Panc1 (cell line): ENCODE measurements at regions not wholly inside any gene's neighbourhood (a gene's known extent, or its start where the extent isn't known, plus 50 kb on each side); places are given as distances from the start of the nearest gene placed in this dataset.

Experiments used
- ATAC-seq: fragments of 200-7000 bp; cut with Tn5 transposase; 2 replicates; pipeline ENCODE4 v1.9.1; 2020; ENCODE audit warnings: mild to moderate bottlenecking, moderate library complexity
- BruUV-seq: library from RNA; stranded (reverse); fragments of 400-500 nt; replicated peaks from 2 replicates; lab custom pipeline; 2021; lab: Mats Ljungman, UMichigan
- CTCF ChIA-PET: fragments of 300-600 bp; sonication (Branson Sonifier 250); formaldehyde crosslinking; loops from one replicate; lab custom pipeline; 2022; ENCODE audit warnings: antibody characterized with exemption; lab: Charles Lee
- POLR2A ChIA-PET: fragments of 300-600 bp; sonication (Branson Sonifier 250); formaldehyde crosslinking; loops from one replicate; lab custom pipeline; 2022; ENCODE audit warnings: antibody characterized with exemption; lab: Charles Lee
- DNase-seq: peaks from one replicate; pipeline ENCODE4 v3.0.0-alpha.2; 2010; ENCODE audit warnings: low read depth, low spot score
- H3K27ac ChIP-seq: 2 replicates; pipeline ENCODE4 v1.5.1; 2011; ENCODE audit warnings: mild to moderate bottlenecking, low read length, inconsistent platforms
- H3K27me3 ChIP-seq: fragments of 200-500 bp; sonication (Bioruptor generic); 2 replicates; pipeline ENCODE4 v1.6.0; 2014; ENCODE audit warnings: low read length, inconsistent platforms; ENCODE audit not compliant: control insufficient read depth, insufficient read depth
- H3K36me3 ChIP-seq: fragments of 200-500 bp; sonication (Bioruptor generic); 2 replicates; pipeline ENCODE4 v1.5.1; 2014; ENCODE audit warnings: inconsistent platforms, mild to moderate bottlenecking, low read length, moderate library complexity; ENCODE audit not compliant: control insufficient read depth, insufficient read depth
- H3K4me1 ChIP-seq: 2 replicates; pipeline ENCODE4 v1.5.1; 2011; ENCODE audit warnings: inconsistent platforms, mild to moderate bottlenecking, low read length, moderate library complexity; ENCODE audit not compliant: control insufficient read depth, insufficient read depth
- H3K4me3 ChIP-seq, 2 experiments: 2 replicates each; pipeline ENCODE4 v1.5.1; 2011 to 2012; ENCODE audit warnings: low read depth in 2 of 2, low read length in 2 of 2, mild to moderate bottlenecking in 2 of 2, inconsistent platforms in 1 of 2, moderate library complexity in 1 of 2
- H3K9me3 ChIP-seq: fragments of 200-500 bp; sonication (Bioruptor generic); 2 replicates; pipeline ENCODE4 v1.5.1; 2014; ENCODE audit warnings: low read depth, mild to moderate bottlenecking, inconsistent platforms, low read length, moderate library complexity; ENCODE audit not compliant: control insufficient read depth, insufficient read depth
- POLR2AphosphoS5 ChIP-seq: IDR thresholded peaks from 2 replicates; pipeline ENCODE4 v1.6.1; 2012; ENCODE audit warnings: mild to moderate bottlenecking, low read depth, low read length, moderate library complexity
- SIN3A ChIP-seq: IDR thresholded peaks from 2 replicates; pipeline ENCODE4 v1.6.1; 2012; ENCODE audit warnings: low read depth, mild to moderate bottlenecking, low read length, moderate library complexity, borderline replicate concordance; ENCODE audit not compliant: insufficient read depth
- TCF7L2 ChIP-seq: IDR thresholded peaks from 2 replicates; pipeline ENCODE4 v1.6.1; 2011; ENCODE audit warnings: mild to moderate bottlenecking, low read depth, low read length, inconsistent platforms
- in situ Hi-C: cut with HindIII; loops from 2 replicates; pipeline ENCODE4 v1.10.0; 2016; ENCODE audit warnings: low sequenced_read_pairs, low pct_unique_long_range_greater_than_20kb
- intact Hi-C: fragments of 100-400 bp; cut with micrococcal nuclease; formaldehyde crosslinking; loops from one replicate; pipeline ENCODE4 v1.10.0; 2022; ENCODE audit not compliant: unreplicated experiment
- TF ChIP-seq, protein P1 (sequence below): fragments of 450-650 bp; IDR thresholded peaks from 2 replicates; pipeline ENCODE4 v1.5.1; 2017; ENCODE audit warnings: mild to moderate bottlenecking
- TF ChIP-seq, protein P2 (sequence below), 2 experiments: IDR thresholded peaks; 2 replicates each; pipeline ENCODE4 v1.6.1; 2011 to 2012; ENCODE audit warnings: low read depth in 2 of 2, control low read depth in 1 of 2, low read length in 1 of 2, mild to moderate bottlenecking in 1 of 2, moderate library complexity in 1 of 2; ENCODE audit not compliant: insufficient read depth in 1 of 2

GRCh38 chr10:53737132-53737531 lies 964.5 kb upstream of the MBL2 start:
- no peaks in the 10 kb centered on the region for H3K36me3 ChIP-seq
- H3K27me3 ChIP-seq: no peaks in the 10 kb centered on the region
- H3K27ac ChIP-seq: no peak overlapping the region
- ATAC-seq (no peak), DNase-seq (no peak)
- in situ Hi-C loops: no loop called here
- intact Hi-C loops: no loop called here
- no peaks in the 10 kb centered on the region for H3K4me1 ChIP-seq
- no peaks in the 10 kb centered on the region for H3K9me3 ChIP-seq
- POLR2A ChIA-PET: no interaction called here
- no peak overlapping the region for H3K4me3 ChIP-seq
- TF ChIP-seq, protein P1, sequence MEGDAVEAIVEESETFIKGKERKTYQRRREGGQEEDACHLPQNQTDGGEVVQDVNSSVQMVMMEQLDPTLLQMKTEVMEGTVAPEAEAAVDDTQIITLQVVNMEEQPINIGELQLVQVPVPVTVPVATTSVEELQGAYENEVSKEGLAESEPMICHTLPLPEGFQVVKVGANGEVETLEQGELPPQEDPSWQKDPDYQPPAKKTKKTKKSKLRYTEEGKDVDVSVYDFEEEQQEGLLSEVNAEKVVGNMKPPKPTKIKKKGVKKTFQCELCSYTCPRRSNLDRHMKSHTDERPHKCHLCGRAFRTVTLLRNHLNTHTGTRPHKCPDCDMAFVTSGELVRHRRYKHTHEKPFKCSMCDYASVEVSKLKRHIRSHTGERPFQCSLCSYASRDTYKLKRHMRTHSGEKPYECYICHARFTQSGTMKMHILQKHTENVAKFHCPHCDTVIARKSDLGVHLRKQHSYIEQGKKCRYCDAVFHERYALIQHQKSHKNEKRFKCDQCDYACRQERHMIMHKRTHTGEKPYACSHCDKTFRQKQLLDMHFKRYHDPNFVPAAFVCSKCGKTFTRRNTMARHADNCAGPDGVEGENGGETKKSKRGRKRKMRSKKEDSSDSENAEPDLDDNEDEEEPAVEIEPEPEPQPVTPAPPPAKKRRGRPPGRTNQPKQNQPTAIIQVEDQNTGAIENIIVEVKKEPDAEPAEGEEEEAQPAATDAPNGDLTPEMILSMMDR: no peak
- TF ChIP-seq, protein P2, sequence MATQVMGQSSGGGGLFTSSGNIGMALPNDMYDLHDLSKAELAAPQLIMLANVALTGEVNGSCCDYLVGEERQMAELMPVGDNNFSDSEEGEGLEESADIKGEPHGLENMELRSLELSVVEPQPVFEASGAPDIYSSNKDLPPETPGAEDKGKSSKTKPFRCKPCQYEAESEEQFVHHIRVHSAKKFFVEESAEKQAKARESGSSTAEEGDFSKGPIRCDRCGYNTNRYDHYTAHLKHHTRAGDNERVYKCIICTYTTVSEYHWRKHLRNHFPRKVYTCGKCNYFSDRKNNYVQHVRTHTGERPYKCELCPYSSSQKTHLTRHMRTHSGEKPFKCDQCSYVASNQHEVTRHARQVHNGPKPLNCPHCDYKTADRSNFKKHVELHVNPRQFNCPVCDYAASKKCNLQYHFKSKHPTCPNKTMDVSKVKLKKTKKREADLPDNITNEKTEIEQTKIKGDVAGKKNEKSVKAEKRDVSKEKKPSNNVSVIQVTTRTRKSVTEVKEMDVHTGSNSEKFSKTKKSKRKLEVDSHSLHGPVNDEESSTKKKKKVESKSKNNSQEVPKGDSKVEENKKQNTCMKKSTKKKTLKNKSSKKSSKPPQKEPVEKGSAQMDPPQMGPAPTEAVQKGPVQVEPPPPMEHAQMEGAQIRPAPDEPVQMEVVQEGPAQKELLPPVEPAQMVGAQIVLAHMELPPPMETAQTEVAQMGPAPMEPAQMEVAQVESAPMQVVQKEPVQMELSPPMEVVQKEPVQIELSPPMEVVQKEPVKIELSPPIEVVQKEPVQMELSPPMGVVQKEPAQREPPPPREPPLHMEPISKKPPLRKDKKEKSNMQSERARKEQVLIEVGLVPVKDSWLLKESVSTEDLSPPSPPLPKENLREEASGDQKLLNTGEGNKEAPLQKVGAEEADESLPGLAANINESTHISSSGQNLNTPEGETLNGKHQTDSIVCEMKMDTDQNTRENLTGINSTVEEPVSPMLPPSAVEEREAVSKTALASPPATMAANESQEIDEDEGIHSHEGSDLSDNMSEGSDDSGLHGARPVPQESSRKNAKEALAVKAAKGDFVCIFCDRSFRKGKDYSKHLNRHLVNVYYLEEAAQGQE (IDR thresholded peaks at IDR 0.05; ENCODE audit: insufficient read depth in 1 of 2, low read depth in 2 of 2, low read length in 1 of 2): no peak
- TF ChIP-seq POLR2AphosphoS5 (no peak), TCF7L2 (no peak), SIN3A (no peak)
- no TSS peak for BruUV-seq
- CTCF ChIA-PET: no interaction called here

GRCh38 chr10:53726921-53727320 lies 954.3 kb upstream of the MBL2 start:
- TF ChIP-seq TCF7L2 (no peak), SIN3A (no peak), POLR2AphosphoS5 (no peak)
- TF ChIP-seq, protein P2 (IDR thresholded peaks at IDR 0.05; ENCODE audit: insufficient read depth in 1 of 2, low read depth in 2 of 2, low read length in 1 of 2): no peak
- TF ChIP-seq, protein P1: no peak
- no peak overlapping the region for H3K27ac ChIP-seq
- ChIA-PET POLR2A (no interaction called here), CTCF (no interaction called here)
- in situ Hi-C loops (no loop called here), intact Hi-C loops (no loop called here)
- H3K4me1 ChIP-seq: no peaks in the 10 kb centered on the region
- no peak overlapping the region for H3K4me3 ChIP-seq
- no peaks in the 10 kb centered on the region for H3K27me3 ChIP-seq
- no peak for DNase-seq
- ATAC-seq: no peak
- no peaks in the 10 kb centered on the region for H3K36me3 ChIP-seq
- peaks cover 3% of the 10 kb centered on the region; the same call in 1 of the 2 replicates for H3K9me3 ChIP-seq
- no TSS peak for BruUV-seq
